Esophagus squamous epithelium (tissue), 4 donors: ENCODE measurements at regions not wholly inside any gene's neighbourhood (a gene's known extent, or its start where the extent isn't known, plus 50 kb on each side); places are given as distances from the start of the nearest gene placed in this dataset.

Source experiments
- POLR2A ChIP-seq, 4 donors: fragments of 450-650 bp; IDR thresholded peaks; one replicate each; pipeline ENCODE4 v1.6.1; 2017; ENCODE audit warnings: antibody characterized with exemption in 4 of 4, mild to moderate bottlenecking in 4 of 4, moderate library complexity in 3 of 4
- TF ChIP-seq, protein P1 (sequence below), 6 experiments: fragments of 450-650 bp in 4 of 6; fragments of 200-600 bp in 2 of 6; sonication (generic) in 2 of 6; IDR thresholded peaks; one replicate each; pipeline ENCODE4 v1.5.1; 2016 to 2019; ENCODE audit warnings: antibody characterized with exemption in 6 of 6, mild to moderate bottlenecking in 4 of 6, moderate library complexity in 4 of 6

DNA sequence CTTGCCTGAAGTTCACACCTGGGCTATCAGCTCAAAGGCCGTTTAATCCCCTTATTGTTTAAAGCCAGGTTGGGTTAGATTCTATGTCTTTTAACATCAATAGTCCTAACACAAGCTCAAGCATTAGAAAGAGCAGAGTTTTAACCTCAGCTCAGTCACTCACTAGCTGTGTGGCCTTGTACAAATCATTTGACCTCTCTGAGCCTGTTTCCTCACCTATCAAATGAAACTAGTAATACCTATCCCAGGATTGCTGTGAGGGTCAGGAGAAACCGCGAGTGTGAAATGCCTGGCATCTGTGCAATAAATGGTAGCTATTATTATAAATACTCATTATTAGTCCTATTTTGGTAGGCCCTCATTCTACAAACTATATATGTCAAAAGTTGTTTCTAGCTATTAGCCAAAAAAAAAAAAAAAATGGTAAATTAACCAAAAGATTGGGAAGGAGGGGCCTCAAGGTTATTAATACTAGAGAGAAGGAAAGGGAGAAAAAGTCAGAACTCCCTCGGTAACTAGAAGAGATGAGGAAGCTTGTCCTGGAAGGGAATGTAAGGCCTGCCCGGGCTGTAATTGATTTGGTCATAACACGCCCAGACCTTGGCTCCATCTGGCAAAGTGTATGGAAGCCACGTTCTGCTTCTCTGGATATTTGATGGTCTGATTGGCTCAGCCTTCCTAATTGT, 510.5 kb upstream of the PROK2 start:
- TF ChIP-seq, protein P1, sequence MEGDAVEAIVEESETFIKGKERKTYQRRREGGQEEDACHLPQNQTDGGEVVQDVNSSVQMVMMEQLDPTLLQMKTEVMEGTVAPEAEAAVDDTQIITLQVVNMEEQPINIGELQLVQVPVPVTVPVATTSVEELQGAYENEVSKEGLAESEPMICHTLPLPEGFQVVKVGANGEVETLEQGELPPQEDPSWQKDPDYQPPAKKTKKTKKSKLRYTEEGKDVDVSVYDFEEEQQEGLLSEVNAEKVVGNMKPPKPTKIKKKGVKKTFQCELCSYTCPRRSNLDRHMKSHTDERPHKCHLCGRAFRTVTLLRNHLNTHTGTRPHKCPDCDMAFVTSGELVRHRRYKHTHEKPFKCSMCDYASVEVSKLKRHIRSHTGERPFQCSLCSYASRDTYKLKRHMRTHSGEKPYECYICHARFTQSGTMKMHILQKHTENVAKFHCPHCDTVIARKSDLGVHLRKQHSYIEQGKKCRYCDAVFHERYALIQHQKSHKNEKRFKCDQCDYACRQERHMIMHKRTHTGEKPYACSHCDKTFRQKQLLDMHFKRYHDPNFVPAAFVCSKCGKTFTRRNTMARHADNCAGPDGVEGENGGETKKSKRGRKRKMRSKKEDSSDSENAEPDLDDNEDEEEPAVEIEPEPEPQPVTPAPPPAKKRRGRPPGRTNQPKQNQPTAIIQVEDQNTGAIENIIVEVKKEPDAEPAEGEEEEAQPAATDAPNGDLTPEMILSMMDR (IDR thresholded peaks at IDR 0.05): no peak
- no peak for TF ChIP-seq POLR2A (IDR thresholded peaks at IDR 0.05)
